Putamen (tissue), 1 donor: ENCODE measurements at regions not wholly inside any gene's neighbourhood (a gene's known extent, or its start where the extent isn't known, plus 50 kb on each side); places are given as distances from the start of the nearest gene placed in this dataset.
A peak's percentile ranks its signal among the peaks of the same experiment; 100 is the strongest.
"Not testable (repeated sequence)": the region's sequence is repeated elsewhere in the genome, so short reads cannot be mapped to it uniquely, and the experiment has no call there.

ENCODE experiments used
- DNase-seq: peaks from one replicate; pipeline ENCODE4 v3.0.0-alpha.2; 2016; ENCODE audit warnings: low spot score

GRCh38 chr21:15617964-15618363 is 111.8 kb upstream of the USP25 start:
- no peak for DNase-seq

- DNase-seq: no peak
These were observed 108.9 kb upstream of the USP25 start for GRCh38 chr21:15620892-15621291.

GRCh38 chr21:15624646-15625045 is 105.1 kb upstream of the USP25 start:
- no peak for DNase-seq

GRCh38 chr21:15625363-15625762 is 104.4 kb upstream of the USP25 start:
- no peak for DNase-seq

GRCh38 chr21:15626031-15626430 is 103.8 kb upstream of the USP25 start:
- DNase-seq: no peak

GRCh38 chr21:15627011-15627410 is 102.8 kb upstream of the USP25 start:
- no peak for DNase-seq

GRCh38 chr21:15627823-15628222 is 102.0 kb upstream of the USP25 start:
- DNase-seq: no peak

- DNase-seq: no peak
These were observed 98.4 kb upstream of the USP25 start for GRCh38 chr21:15631342-15631741.

GRCh38 chr21:15634541-15634940 is 95.2 kb upstream of the USP25 start:
- DNase-seq: not testable (repeated sequence)

GRCh38 chr21:15638856-15639549 is 90.8 kb upstream of the USP25 start:
- DNase-seq: no peak

- not testable (repeated sequence) for DNase-seq
These were observed 89.7 kb upstream of the USP25 start for GRCh38 chr21:15640113-15640512.

- DNase-seq: no peak
These were observed 85.3 kb upstream of the USP25 start for GRCh38 chr21:15644489-15644888.

- no peak for DNase-seq
These were observed 84.0 kb upstream of the USP25 start for GRCh38 chr21:15645830-15646229.

GRCh38 chr21:15650735-15651134 is 79.0 kb upstream of the USP25 start:
- no peak for DNase-seq

- DNase-seq: no peak
These were observed 78.6 kb upstream of the USP25 start for GRCh38 chr21:15651172-15651571.

- no peak for DNase-seq
These were observed 76.1 kb upstream of the USP25 start for GRCh38 chr21:15653710-15654109.

- no peak for DNase-seq
These were observed 75.6 kb upstream of the USP25 start for GRCh38 chr21:15654171-15654570.

- peak; percentile 22 for DNase-seq
These were observed 69.9 kb upstream of the USP25 start for GRCh38 chr21:15659753-15660422.

GRCh38 chr21:15660423-15660804 is 69.4 kb upstream of the USP25 start:
- no peak for DNase-seq

- no peak for DNase-seq
These were observed 62.8 kb upstream of the USP25 start for GRCh38 chr21:15667010-15667409.

- DNase-seq: no peak
These were observed 62.0 kb upstream of the USP25 start for GRCh38 chr21:15667819-15668218.

- no peak for DNase-seq
These were observed 60.5 kb upstream of the USP25 start for GRCh38 chr21:15669247-15669646.

- no peak for DNase-seq
These were observed 58.6 kb upstream of the USP25 start for GRCh38 chr21:15671188-15671587.

GRCh38 chr21:15672578-15672977 is 57.2 kb upstream of the USP25 start:
- DNase-seq: not testable (repeated sequence)
